ENCODE measurements at regions not wholly inside any gene's neighbourhood (a gene's known extent, or its start where the extent isn't known, plus 50 kb on each side); places are given as distances from the start of the nearest gene placed in this dataset.
"Not testable (repeated sequence)": the region's sequence is repeated elsewhere in the genome, so short reads cannot be mapped to it uniquely, and the experiment has no call there.

DNA sequence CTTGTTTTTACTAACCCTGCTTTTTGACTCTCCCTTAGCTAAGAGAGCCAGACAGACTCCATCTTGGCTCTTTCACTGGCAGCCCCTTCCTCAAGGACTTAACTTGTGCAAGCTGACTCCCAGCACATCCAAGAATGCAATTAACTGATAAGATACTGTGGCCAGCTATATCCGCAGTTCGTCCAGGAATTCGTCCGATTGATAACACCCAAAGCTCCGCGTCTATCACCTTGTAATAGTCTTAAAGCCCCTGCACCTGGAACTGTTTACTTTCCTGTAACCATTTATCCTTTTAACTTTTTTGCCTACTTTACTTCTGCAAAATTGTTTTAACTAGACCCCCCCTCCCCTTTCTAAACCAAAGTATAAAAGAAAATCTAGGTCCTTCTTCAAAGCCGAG is 50.8 kb upstream of the WDR72 start:
- TF ChIP-seq, protein P1, sequence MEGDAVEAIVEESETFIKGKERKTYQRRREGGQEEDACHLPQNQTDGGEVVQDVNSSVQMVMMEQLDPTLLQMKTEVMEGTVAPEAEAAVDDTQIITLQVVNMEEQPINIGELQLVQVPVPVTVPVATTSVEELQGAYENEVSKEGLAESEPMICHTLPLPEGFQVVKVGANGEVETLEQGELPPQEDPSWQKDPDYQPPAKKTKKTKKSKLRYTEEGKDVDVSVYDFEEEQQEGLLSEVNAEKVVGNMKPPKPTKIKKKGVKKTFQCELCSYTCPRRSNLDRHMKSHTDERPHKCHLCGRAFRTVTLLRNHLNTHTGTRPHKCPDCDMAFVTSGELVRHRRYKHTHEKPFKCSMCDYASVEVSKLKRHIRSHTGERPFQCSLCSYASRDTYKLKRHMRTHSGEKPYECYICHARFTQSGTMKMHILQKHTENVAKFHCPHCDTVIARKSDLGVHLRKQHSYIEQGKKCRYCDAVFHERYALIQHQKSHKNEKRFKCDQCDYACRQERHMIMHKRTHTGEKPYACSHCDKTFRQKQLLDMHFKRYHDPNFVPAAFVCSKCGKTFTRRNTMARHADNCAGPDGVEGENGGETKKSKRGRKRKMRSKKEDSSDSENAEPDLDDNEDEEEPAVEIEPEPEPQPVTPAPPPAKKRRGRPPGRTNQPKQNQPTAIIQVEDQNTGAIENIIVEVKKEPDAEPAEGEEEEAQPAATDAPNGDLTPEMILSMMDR (IDR thresholded peaks at IDR 0.05), result not testable (repeated sequence)
- TF ChIP-seq ZFX (IDR thresholded peaks at IDR 0.05; ENCODE audit: borderline replicate concordance), result not testable (repeated sequence)
